Left ventricle myocardium inferior (tissue), 1 donor: ENCODE measurements at regions not wholly inside any gene's neighbourhood (a gene's known extent, or its start where the extent isn't known, plus 50 kb on each side); places are given as distances from the start of the nearest gene placed in this dataset.

ENCODE experiments used
- DNase-seq: peaks from one replicate; pipeline ENCODE4 v3.0.0-alpha.2; 2020
- H3K27ac ChIP-seq: fragments of 200-600 bp; replicated peaks from 2 replicates; pipeline ENCODE4 v1.8.0; 2021
- H3K27me3 ChIP-seq: fragments of 200-600 bp; 2 replicates; pipeline ENCODE4 v1.8.0; 2021; ENCODE audit warnings: low read depth
- H3K36me3 ChIP-seq: fragments of 200-600 bp; 2 replicates; pipeline ENCODE4 v1.8.0; 2021
- H3K4me1 ChIP-seq: fragments of 200-600 bp; 2 replicates; pipeline ENCODE4 v1.8.0; 2021
- H3K4me3 ChIP-seq: fragments of 200-600 bp; 2 replicates; pipeline ENCODE4 v1.8.0; 2021; ENCODE audit warnings: mild to moderate bottlenecking, moderate library complexity
- H3K9me3 ChIP-seq: fragments of 200-600 bp; replicated peaks from 2 replicates; pipeline ENCODE4 v1.8.0; 2021
- intact Hi-C: fragments of 100-400 bp; cut with micrococcal nuclease; formaldehyde crosslinking; loops from one replicate; pipeline ENCODE4 v1.11.0; 2022
- TF ChIP-seq, protein P1 (sequence below): fragments of 200-600 bp; IDR thresholded peaks from 2 replicates; pipeline ENCODE4 v1.8.0; 2021; ENCODE audit warnings: antibody characterized with exemption, mild to moderate bottlenecking, borderline replicate concordance
- donor health status: DM: no; HTN: yes; CAD: no; lungs with severe emphysema.

- Histone ChIP-seq H3K9me3 (no peaks in the 10 kb centered on the region), H3K4me1 (peaks cover 9% of the 10 kb centered on the region), H3K36me3 (no peaks in the 10 kb centered on the region), H3K27me3 (no peaks in the 10 kb centered on the region), H3K27ac (no peak overlapping the region), H3K4me3 (no peak overlapping the region)
- DNase-seq, result no peak
- intact Hi-C loops, result no loop called here
- TF ChIP-seq, protein P1, sequence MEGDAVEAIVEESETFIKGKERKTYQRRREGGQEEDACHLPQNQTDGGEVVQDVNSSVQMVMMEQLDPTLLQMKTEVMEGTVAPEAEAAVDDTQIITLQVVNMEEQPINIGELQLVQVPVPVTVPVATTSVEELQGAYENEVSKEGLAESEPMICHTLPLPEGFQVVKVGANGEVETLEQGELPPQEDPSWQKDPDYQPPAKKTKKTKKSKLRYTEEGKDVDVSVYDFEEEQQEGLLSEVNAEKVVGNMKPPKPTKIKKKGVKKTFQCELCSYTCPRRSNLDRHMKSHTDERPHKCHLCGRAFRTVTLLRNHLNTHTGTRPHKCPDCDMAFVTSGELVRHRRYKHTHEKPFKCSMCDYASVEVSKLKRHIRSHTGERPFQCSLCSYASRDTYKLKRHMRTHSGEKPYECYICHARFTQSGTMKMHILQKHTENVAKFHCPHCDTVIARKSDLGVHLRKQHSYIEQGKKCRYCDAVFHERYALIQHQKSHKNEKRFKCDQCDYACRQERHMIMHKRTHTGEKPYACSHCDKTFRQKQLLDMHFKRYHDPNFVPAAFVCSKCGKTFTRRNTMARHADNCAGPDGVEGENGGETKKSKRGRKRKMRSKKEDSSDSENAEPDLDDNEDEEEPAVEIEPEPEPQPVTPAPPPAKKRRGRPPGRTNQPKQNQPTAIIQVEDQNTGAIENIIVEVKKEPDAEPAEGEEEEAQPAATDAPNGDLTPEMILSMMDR, result no peak
Observed at GRCh38 chr4:138826754-138827153, 188.8 kb upstream of the NOCT start.

- H3K27ac ChIP-seq, result no peak overlapping the region
- H3K36me3 ChIP-seq, result no peaks in the 10 kb centered on the region
- H3K4me1 ChIP-seq, result peaks cover 9% of the 10 kb centered on the region
- intact Hi-C loops, result no loop called here
- no peaks in the 10 kb centered on the region for H3K9me3 ChIP-seq
- H3K4me3 ChIP-seq, result no peak overlapping the region
- no peaks in the 10 kb centered on the region for H3K27me3 ChIP-seq
- TF ChIP-seq, protein P1, result no peak
- no peak for DNase-seq
Observed at GRCh38 chr4:138826322-138826721, 189.3 kb upstream of the NOCT start.

DNA sequence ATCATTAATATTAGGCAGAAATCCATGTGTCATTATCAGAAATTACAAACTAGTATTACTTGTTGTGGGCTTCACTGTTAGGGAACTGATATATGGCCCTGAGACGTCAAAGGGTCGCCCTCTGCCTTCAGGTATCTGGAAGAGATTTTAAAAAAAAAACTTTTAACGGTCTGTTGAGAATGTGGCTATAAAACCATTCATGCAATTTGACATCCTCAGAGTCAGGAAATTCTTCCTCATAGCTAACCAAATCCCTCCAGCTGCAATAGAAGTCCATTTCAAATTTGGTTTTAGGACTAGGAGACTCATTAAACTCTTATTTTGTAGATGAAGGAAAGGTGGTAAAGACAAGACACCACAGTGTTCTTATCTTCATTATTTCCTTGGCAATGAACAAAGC is 194.2 kb upstream of the NOCT start:
- intact Hi-C loops, result no loop called here
- Histone ChIP-seq H3K4me3 (no peak overlapping the region), H3K9me3 (no peaks in the 10 kb centered on the region), H3K4me1 (no peaks in the 10 kb centered on the region), H3K27ac (no peak overlapping the region), H3K36me3 (no peaks in the 10 kb centered on the region), H3K27me3 (no peaks in the 10 kb centered on the region)
- DNase-seq, result no peak
- TF ChIP-seq, protein P1, result no peak

DNA sequence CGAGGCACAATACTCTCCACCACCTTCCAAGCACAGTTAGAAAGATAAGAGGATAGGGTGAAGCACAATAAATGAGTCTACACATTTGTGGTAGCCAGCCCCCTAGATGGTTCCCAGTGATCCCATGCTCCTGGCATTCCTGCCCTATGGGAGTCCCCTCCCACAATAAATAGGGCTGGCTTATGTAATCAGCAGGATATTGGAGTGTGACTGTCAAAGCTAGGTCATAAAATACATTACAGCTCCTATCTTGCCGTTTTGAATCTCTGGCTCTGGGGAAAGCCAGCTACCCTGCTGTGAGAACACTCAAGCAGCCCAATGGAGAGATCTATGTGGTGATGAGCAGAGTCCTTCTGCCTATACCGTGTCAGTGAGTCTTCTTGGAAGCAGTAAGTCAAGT is 198.7 kb upstream of the NOCT start:
- Histone ChIP-seq H3K36me3 (no peaks in the 10 kb centered on the region), H3K9me3 (no peaks in the 10 kb centered on the region), H3K4me3 (no peak overlapping the region), H3K4me1 (no peaks in the 10 kb centered on the region), H3K27me3 (no peaks in the 10 kb centered on the region), H3K27ac (no peak overlapping the region)
- no peak for DNase-seq
- intact Hi-C loops, result no loop called here
- TF ChIP-seq, protein P1, result no peak

DNA sequence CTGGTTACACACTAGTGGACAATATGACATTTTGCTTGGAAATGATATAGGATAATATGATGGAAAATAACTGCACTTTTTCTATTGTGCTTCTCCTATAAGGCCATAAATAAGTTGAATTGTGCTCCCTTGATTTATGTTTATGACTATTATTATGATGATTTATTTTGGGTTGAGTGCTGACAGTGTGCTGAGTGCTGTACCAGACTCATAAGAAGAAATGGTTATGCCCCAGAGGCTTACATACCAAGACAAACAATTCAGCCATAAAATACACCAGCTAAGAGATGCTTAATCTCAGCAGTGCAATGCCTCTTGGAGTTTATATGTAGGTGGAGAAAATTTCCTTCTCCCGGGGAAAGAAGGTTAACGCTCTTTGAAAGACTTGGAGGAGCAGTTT is 199.8 kb upstream of the NOCT start:
- no peak overlapping the region for H3K27ac ChIP-seq
- no peaks in the 10 kb centered on the region for H3K36me3 ChIP-seq
- no peaks in the 10 kb centered on the region for H3K4me1 ChIP-seq
- intact Hi-C loops, result no loop called here
- H3K4me3 ChIP-seq, result no peak overlapping the region
- DNase-seq, result no peak
- no peaks in the 10 kb centered on the region for H3K27me3 ChIP-seq
- TF ChIP-seq, protein P1, result no peak
- no peaks in the 10 kb centered on the region for H3K9me3 ChIP-seq

DNA sequence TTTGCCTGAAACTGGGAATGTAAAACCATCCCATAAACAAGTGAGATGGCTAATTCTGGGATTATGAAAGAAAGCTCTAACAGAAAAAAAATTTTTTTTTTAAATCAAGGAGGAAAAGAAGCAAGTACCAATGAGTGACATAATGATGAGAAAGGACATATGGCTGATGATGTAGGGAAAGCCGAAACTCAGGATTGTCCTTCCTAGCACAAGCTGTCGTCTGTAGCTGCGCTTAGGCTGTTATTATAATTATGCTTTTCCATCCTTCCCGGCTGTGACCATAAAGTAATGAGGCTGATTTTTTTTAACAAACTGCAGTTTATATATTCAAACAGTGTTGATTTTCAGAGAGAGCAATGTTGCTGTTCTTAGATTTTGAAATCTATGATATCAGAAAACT is 209.8 kb upstream of the NOCT start:
- H3K4me1 ChIP-seq, result peaks cover 13% of the 10 kb centered on the region
- H3K4me3 ChIP-seq, result no peak overlapping the region
- TF ChIP-seq, protein P1, result no peak
- H3K27ac ChIP-seq, result no peak overlapping the region
- H3K27me3 ChIP-seq, result peaks cover 7% of the 10 kb centered on the region
- H3K36me3 ChIP-seq, result no peaks in the 10 kb centered on the region
- intact Hi-C loops, result no loop called here
- no peaks in the 10 kb centered on the region for H3K9me3 ChIP-seq
- DNase-seq, result no peak
